Suprapubic skin (tissue), 3 donors: ENCODE measurements at regions not wholly inside any gene's neighbourhood (a gene's known extent, or its start where the extent isn't known, plus 50 kb on each side); places are given as distances from the start of the nearest gene placed in this dataset.

ENCODE experiments used
- POLR2A ChIP-seq, 2 donors: fragments of 450-650 bp; IDR thresholded peaks; one replicate each; pipeline ENCODE4 v1.6.1; 2017; ENCODE audit warnings: antibody characterized with exemption in 2 of 2, mild to moderate bottlenecking in 2 of 2, moderate library complexity in 2 of 2
- TF ChIP-seq, protein P1 (sequence below), 2 donors: fragments of 200-600 bp in 1 of 2; fragments of 450-650 bp in 1 of 2; sonication (generic) in 1 of 2; IDR thresholded peaks; one replicate each; pipeline ENCODE4 v1.5.1; 2016 to 2019; ENCODE audit warnings: antibody characterized with exemption in 2 of 2, mild to moderate bottlenecking in 1 of 2, moderate library complexity in 1 of 2

DNA sequence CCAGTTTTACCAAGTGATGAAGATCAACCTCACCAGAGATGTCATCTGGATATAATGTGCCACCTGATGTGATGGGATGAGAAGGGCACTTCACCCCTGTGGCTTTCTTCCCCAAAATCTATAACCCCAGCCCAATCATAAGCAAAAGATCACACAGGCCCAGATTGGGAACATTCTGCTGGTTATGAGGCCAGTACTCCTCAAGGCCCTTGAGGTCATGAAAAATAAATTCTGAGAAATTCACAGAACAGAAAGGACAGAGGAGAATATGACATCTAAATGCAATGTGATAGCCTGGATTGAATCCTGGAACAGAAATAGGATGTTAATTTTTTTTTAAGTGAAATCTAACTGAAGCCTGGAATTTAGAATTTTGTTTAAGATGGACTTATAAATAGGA, 243.5 kb downstream of the CBLN4 start:
- TF ChIP-seq POLR2A (IDR thresholded peaks at IDR 0.05) = no peak
- TF ChIP-seq, protein P1, sequence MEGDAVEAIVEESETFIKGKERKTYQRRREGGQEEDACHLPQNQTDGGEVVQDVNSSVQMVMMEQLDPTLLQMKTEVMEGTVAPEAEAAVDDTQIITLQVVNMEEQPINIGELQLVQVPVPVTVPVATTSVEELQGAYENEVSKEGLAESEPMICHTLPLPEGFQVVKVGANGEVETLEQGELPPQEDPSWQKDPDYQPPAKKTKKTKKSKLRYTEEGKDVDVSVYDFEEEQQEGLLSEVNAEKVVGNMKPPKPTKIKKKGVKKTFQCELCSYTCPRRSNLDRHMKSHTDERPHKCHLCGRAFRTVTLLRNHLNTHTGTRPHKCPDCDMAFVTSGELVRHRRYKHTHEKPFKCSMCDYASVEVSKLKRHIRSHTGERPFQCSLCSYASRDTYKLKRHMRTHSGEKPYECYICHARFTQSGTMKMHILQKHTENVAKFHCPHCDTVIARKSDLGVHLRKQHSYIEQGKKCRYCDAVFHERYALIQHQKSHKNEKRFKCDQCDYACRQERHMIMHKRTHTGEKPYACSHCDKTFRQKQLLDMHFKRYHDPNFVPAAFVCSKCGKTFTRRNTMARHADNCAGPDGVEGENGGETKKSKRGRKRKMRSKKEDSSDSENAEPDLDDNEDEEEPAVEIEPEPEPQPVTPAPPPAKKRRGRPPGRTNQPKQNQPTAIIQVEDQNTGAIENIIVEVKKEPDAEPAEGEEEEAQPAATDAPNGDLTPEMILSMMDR (IDR thresholded peaks at IDR 0.05) = no peak
